ENCODE measurements at regions not wholly inside any gene's neighbourhood (a gene's known extent, or its start where the extent isn't known, plus 50 kb on each side); places are given as distances from the start of the nearest gene placed in this dataset.

- no peak for TF ChIP-seq POLR2A (IDR thresholded peaks at IDR 0.05)
- no peak for TF ChIP-seq CTCF (IDR thresholded peaks at IDR 0.05)
These were observed 185.2 kb downstream of the IRX2 start for GRCh38 chr5:2566284-2566683.
